ENCODE measurements at regions not wholly inside any gene's neighbourhood (a gene's known extent, or its start where the extent isn't known, plus 50 kb on each side); places are given as distances from the start of the nearest gene placed in this dataset.

DNA sequence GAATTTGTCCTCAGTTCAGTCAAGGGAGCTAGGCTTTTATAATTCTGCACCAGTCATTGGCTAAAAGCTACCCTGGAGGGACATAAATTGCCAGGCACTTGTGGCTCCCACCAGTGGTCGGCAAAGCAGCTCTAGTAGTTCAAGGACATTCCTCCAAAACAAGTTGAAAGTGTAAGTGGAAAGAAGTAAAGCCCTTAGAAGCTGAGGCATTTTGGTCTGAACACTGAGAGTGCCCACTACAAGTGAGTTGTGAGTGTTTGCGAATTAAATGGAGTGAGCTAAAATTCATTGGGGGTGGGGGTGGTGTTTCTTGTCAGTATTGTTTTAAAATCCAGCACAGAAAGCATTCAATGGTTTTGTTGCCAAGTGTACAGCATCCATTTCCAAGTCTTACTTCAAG is 879.9 kb upstream of the CDH2 start:
- TF ChIP-seq GATA2 (IDR thresholded peaks at IDR 0.05; ENCODE audit: low read depth, low read length): no peak
- no peak for TF ChIP-seq GATA3 (IDR thresholded peaks at IDR 0.05; ENCODE audit: low read depth, low read length)

Measured in SH-SY5Y (cell line).